NCI-H446 treated with DMSO at 0.1 percent for 48 hours (cell line): ENCODE measurements at regions not wholly inside any gene's neighbourhood (a gene's known extent, or its start where the extent isn't known, plus 50 kb on each side); places are given as distances from the start of the nearest gene placed in this dataset.
"Not testable (repeated sequence)": the region's sequence is repeated elsewhere in the genome, so short reads cannot be mapped to it uniquely, and the experiment has no call there.

ENCODE experiments used
- DNase-seq: peaks from one replicate; lab custom pipeline; 2025; lab: John Stamatoyannopoulos, UW

DNA sequence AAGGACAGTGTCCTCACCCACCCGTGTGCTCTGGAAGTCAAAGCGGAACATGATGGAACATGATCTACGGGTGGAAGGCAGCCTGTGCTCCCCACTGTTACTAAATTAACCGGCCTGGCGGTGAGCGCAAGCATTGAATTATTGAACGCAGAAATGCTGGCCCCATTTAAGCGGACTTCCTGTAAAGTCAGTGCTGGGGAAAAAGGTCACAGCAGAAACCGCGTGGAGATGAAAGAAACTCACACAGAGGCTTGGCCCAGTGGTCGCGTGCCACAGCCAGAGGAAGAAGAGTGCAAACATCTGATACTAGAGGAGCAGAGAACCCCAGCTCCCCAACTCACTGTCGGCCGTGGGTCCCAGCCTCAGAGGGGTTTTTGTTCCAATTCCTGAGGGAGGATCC is 321.2 kb downstream of the ADGRD1 start:
- no peak for DNase-seq

DNA sequence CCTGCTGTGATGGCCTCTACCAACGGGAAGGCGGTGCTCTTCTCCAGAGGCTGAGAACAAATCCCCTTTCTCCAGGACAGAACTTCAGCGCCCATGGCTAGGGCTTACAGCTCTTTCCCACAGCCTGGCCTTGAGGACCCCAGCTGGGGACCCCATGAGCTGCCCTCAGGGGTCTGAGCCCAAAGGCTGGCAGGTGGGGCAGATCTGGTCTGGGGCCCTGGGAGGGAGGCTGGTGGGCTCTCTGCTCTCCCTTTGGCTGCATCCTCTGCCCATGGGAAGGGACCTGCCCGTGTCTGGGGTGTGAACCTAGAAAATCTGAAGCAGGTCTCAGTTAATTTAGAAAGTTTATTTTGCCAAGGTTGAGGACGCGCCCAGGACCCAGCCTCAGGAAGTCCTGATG is 322.1 kb downstream of the ADGRD1 start:
- no peak for DNase-seq

DNA sequence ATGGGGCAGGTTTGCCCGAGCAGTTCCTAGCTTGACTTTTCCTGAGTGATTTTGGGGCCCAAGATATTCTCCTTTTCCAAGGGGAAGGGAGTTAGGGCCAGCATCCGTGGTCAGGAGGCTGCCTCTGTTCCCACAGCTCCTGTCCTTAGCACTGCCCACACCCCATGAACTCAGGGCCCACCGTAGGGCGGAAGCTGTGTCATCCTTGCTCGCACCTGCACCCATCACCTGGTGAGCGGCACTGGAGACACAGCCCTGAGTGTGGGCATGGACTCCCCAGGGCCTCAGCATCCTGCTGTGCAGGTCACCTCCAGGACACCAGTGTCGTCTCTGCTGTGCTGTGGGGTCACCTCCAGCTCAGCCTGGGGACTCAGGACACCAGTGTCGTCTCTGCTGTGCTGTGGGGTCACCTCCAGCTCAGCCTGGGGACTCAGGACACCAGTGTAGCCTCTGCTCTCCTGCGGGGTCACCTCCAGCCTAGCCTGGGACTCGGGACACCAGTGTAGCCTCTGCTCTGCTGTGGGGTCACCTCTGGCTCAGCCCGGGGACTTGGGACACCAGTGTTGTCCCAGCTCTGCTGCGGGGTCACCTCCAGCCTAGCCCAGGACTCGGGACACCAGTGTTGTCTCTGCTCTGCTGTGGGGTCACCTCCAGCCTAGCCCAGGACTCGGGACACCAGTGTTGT is 322.9 kb downstream of the ADGRD1 start:
- no peak for DNase-seq

DNA sequence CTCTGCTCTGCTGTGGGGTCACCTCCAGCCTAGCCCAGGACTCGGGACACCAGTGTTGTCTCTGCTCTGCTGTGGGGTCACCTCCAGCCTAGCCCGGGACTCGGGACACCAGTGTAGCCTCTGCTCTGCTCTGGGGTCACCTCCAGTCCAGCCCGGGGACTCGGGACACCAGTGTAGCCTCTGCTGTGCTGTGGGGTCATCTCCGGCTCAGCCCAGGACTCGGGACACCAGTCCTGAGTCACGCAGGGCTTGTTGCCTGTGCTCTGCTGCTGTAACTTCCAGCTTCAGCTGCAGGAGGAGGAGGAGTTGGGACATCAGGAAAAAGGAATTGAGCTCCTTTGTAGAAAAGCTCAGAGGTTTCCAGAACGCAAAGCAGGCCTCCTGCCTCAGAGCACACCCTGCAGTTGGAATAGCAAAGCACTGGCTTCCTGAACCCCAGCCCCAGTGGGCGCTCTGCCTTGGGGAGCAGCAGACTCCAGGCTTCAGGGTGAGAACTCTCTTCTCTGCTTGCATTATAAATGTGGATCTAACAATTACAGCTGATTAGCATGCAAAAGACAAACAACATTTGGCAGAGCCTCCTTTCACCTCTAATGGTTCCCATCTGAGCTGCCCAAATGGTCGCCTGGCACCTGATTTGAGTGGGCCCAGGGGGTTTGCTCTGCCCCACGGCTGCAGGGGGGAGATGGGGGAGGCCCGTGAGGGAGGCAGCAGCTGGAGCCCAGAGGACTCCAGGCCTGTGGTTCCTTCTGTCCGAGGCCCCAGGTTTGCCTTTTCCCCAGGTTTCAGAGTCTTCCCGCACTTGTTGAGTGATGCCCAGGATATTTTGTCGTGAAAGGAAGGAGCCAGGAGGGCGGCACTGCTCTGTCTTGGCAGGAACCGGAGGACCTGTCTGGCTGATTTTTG is 323.7 kb downstream of the ADGRD1 start:
- not testable (repeated sequence) for DNase-seq

DNA sequence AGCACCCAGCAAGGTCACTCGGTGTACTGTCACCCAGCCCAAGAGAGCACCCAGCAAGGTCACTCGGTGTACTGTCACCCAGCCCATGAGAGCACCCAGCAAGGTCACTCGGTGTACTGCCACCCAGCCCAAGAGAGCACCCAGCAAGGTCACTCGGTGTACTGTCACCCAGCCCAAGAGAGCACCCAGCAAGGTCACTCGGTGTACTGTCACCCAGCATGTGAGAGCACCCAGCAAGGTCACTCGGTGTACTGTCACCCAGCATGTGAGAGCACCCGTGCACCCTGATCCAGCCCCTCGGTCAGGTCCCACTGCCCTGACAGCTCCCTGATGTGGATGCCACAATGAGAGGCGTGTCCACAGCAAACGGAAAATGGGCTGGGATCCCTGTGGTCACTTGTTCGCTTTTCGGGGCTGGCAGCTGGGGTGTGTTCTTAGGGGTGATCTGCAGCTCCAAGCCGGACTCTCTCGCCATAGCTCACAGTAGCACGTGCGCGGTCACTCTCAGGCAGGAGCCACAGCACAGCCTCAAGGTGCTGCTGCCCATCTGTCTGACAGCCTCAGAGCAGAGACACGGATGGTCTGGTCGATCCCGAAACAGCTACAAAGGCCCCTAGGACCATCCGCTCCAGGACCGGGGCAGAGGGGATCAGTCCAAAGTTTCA is 324.9 kb downstream of the ADGRD1 start:
- not testable (repeated sequence) for DNase-seq

DNA sequence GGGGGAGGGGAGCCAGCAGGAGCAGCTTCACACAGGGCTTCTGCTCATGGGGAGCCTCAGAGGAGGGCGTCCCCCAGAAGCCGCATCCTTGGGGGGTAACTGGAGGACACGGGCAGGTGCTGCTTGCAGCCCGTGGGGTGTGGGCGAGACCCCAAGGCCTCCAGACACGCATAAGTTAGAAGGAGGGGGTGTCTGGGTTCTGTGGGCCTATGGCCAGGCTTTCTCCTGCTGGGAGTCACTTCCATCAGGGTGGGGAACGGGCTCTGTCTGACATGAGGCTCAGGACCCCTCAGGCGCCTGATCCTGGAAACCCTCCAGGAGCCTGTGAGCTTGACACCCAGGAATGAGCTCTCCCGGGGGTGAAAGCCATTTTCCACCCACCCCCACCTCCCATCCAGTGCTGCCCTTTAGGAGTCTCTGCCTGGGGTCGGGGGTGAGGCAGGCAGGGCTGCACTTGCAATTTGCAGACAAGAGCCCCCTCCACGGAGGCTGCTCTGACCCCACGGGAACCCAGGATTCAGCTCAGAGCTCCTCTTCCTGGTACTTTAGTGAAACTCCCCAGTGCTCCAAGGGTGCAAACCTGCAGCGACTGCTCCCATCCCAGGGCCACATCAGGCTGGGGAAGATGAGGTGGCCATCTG is 325.7 kb downstream of the ADGRD1 start:
- DNase-seq = no peak

DNA sequence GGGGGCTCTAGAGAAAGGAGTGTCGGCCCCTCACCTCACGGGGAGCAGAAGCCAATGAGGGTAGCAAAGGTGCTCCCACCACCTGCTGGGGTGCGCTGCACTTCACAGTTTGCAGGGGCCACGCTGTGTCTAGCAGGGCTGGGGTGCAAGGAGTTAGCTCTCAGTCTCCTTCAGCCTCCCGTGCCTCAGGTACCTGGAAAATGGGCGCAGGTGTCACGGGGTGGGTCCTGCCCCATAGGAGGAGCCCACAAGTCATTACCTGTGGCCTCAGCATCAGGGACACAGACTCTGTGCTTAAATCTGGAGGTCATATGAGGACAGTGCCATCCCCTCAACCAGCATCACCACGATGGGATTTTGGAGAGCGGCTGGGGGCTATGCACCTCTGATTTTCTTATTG is 326.7 kb downstream of the ADGRD1 start:
- DNase-seq = no peak

DNA sequence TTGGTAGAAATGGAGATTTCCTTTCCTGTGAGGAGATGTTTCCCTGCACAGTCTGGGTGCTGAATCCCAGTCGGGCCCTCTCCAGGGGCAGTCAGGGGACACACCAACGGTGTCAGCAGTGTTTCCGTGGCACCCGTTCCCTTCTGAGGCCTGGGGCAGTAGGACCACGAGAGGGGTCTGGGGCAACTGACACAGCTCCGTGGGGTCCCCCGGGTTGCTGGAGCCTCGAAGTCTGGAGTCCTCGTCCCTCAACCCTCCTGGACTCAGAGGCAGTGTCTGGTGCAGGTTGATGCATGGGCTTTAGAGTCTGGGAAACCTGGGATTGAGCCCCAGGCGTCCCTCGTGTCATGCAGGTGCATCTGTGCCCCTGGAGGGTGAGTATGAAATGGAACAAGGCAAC is 327.3 kb downstream of the ADGRD1 start:
- DNase-seq = no peak

DNA sequence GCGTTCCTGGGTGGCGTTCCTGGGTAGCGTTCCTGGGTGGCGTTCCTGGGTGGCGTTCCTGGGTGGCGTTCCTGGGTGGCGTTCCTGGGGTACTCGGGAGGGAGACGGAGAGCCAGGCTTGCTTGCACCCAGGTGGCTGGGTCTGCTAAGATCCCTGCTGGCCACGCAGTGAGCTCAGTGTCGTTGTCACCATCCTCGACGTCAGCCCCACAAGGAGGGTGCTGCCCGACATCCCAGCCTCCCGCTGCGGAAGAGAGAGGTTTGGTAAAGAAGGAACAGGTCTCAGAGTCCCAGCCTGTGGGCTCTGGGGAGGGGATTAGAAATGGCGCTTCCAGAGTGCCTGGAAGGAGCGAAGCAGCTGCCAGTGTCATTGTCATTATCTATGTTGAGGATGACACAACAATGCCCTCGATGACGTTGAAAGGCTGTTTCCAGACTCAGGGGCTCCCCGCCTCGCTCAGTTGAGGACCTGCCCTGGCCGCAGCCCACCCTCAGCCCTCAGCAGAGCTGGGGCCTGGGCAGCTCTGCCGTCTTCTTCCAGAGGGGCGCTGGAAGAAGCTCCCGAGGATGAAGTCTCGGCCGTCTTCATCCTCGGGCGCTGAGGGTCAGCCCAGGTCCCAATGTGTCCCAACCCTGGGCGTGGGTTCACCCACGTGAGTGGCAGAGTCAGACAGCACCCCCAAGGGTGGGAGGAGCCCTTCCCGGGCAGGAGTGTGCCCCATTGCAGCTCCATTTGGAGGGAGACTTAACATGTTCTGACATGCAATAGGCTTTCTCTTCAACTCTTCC is 328.8 kb downstream of the ADGRD1 start:
- DNase-seq = no peak

DNA sequence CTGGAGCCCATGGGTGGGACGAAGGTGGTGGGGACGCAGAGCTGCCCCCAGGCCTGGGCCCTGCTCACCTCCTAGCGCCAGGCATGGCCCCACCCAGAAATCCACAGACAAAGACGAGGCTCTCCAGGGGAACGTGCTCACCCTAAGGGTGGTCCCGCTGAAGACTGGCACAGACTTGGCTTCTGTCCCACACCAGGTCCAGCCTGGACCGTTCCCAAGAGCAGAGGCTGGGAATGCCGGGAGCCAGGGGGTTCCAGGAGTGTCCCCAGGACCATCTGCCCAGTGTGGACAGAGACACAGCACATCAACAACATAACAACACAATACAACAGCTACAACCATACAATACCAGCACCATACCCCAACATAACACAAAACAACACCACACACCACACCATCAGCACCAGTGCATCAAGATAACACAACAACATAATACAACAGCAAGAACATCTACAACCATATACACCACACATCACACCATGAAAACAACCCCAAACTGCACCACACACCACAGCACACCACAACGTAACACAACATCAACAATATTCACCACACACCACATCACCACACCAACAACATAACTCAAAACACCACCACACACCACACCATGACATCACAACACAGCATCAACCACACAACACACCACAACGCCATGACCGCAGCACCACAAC is 329.6 kb downstream of the ADGRD1 start:
- DNase-seq = no peak

DNA sequence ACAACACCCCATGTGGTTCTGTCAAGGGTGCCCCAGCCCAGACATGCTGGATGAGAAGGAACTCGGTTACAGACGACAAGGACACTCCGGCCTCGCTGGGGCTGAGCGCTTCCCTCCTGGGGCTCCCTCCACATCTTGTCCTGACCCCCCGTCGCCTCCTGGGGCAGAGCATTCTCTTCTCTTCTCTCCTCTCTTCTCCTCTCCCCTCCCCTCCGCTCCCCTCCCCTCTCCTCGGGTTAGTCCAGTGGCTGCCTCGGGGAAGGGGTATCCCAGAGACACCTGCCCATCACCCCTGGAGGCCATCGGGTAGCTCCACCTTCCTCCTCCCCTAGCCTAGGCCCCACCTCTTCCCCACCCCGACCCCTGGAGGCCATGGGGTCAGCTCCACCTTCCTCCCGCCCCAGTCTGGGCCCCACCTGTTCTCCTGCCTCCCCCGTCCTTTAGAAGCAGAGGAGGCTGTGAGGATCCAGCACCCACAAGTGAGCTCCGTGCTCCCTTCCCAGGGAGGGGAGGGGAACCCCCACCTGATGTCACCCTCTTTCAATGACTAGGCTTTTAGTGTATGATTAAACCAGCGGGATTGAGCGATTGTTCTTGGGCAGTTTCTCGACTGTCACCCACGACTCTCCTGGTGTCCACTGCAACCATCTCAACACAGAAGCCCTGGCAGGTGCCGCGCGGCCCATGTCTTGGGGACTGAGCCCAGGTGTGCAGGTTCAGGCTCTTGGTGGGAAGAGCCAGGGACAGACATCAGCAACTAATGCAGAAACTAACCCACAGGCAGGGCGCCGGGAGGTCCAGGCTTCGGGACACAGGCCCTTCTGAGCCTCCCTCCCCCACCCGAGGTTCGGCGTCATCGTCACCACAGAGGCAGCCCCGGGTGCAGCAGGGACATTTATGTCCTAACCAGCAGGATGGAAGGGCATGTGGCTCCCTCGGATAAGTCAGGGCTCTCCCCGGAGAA is 330.4 kb downstream of the ADGRD1 start:
- not testable (repeated sequence) for DNase-seq

DNA sequence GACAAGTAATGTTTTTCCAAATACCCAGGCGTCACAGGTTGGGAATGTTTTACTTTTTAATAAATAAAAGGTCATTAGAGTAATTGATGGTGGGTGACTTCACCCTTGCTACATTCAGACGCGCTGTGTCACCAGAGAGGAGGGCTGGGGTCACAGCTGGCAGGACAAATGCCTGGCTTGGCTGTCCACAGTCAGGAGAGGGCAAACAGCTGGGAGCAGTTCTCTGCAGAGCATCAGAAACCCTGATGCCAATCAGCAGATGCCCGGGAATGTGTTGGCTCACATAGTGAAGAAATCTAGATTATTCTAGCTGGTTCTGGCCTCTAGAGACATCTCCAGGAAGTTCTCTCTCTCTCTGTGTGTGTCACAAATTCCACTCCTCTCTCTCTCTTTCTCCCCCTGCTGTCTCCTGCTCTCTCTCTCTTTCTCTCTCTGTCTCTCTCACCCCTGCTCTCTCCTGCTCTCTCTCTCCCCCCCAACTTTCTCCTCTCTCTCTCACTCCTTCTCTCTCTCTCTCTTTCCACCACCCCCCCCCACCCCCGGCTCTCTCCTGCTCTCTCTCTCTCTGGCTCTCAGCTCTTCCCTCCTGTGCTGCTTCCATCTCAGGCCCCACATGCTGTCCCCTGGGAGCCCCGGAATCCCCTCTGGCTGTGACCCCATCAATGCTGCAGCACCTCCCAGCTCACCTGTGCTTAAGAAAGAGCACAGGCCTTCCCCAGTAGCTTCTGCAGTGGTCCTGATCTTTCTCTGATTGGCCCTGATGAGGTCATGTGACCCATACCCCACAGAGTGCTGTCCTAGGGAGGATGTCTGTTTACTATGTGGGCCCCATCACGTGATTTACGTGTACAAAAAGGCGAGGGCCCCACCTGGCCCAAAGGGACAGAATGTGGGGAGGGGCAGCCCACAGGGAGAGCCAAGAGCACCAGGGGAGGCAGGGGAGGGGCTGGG is 331.5 kb downstream of the ADGRD1 start:
- not testable (repeated sequence) for DNase-seq

DNA sequence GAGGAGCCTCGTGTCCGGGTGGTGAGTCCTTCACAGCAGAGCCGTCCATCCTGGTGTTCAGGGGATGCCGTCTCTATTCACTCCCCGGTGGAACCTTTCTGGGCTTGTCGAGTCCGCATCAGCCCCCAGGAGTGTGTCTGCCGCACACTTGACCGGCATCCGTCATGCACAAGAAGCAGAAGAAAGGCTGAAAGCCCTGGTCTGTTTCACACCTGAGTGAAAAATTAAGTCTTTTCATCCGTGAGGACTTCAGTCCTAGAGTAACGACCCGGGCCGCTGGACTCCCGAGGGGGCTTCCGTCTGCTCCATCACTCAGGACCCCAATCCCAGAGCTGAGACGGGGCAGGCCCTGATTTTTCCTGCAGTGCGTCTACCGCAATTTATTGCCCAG is 332.2 kb downstream of the ADGRD1 start:
- DNase-seq = not testable (repeated sequence)

DNA sequence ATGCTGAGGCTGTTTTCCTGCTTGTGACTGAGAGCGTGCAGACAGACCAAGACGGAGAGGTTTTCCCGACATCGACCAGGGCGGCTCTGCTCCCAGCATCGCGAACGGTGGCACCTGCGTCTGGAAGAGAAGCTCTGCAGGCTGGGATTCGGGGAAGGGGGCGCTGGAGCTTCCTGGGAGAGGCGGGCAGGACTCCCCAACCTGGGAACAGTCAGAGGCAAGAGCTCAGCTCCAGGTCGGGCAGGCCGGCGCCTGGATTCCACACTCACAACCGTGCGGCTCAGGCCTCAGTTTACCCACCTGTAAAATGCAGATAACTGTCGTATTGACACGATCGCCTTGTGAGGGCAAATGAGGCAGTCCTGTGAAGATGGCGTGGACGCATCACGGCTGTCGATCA is 332.6 kb downstream of the ADGRD1 start:
- DNase-seq = not testable (repeated sequence)

DNA sequence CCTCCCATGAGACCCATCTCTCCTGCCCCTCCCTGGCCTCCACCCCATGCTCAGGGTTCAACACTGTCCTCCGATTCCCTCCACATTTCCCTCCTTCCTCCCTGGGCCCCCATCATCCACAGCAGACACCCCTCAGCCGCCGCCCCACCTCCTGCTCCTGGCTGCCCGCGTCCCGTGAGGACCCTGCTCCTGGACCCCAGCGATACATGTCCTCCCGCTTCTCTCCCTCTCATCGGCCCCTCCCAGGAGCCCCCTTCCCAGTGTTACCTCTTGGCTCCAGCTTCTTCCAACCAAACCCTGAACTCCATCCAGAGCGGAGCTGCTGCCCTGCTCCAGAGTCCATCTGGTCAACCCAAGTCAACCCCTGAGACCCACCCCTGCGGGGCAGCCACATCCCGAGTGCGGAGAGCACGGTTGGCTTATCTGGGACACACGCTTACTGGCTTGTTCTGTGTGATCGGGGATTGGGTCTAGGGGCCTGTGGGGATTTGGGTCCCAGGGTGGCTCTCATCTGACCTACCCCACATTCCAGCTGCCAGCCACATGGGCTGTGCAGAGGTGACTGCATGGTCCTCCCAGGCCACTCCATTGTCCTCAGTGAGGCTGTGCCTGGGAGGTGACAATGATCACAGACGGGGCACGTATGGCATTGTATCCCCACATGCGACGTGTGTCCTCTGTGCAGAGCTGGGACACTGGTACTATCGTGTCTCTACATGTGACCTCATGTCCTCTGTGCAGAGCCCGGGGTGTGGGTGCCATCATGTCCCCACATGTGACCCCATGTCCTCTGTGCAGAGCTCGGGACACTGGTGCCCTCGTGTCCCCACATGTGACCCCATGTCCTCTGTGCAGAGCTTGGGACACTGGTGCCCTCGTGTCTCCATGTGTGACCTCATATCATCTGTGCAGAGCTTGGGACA is 333.6 kb downstream of the ADGRD1 start:
- no peak for DNase-seq

DNA sequence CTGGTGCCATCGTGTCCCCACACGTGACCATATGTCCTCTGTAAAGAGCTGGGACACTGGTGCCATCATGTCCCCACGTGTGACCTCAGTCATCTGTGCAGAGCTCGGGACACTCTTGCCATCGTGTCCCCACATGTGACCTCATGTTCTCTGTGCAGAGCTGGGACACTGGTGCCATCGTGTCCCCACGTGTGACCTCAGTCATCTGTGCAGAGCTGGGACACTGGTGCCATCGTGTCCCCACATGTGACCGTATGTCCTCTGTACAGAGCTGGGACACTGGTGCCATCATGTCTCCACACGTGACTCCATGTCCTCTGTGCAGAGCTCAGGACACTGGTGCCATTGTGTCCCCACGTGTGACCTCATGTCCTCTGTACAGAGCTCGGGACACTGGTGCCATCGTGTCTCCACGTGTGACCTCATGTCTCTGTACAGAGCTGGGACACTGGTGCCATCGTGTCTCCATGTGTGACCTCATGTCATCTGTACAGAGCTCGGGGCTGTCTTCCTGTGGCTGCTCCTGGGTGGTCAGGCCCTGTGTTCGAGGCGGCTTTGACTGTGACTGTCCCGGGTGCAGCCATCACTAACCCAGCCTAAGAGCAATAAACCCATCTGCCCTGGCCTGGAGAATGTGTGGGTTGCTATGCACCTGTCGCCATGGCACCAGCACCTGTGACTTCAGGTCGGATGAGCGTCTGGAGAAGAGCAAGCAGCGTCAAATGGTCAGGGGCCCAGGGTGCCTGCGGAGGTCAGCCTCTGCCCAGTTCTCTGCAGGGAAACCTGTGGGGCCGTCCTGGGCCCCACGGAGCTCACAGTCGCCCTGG is 334.4 kb downstream of the ADGRD1 start:
- DNase-seq = no peak
